Osteocyte (in vitro differentiated cells): ENCODE measurements at regions not wholly inside any gene's neighbourhood (a gene's known extent, or its start where the extent isn't known, plus 50 kb on each side); places are given as distances from the start of the nearest gene placed in this dataset.
"Not testable (repeated sequence)": the region's sequence is repeated elsewhere in the genome, so short reads cannot be mapped to it uniquely, and the experiment has no call there.

Source experiments
- DNase-seq: peaks from one replicate; pipeline ENCODE4 v3.0.0; 2021; ENCODE audit warnings: mixed read lengths; ENCODE audit not compliant: unreplicated experiment; ENCODE audit errors: extremely low spot score
- H3K27ac Mint-ChIP-seq: one replicate; pipeline ENCODE4 v1.8.0; 2021; ENCODE audit warnings: mild to moderate bottlenecking, mixed read lengths; ENCODE audit not compliant: unreplicated experiment
- H3K27me3 Mint-ChIP-seq: one replicate; pipeline ENCODE4 v1.8.0; 2021; ENCODE audit warnings: mixed read lengths; ENCODE audit not compliant: unreplicated experiment
- H3K36me3 Mint-ChIP-seq: one replicate; pipeline ENCODE4 v1.8.0; 2021; ENCODE audit warnings: mixed read lengths; ENCODE audit not compliant: unreplicated experiment
- H3K4me1 Mint-ChIP-seq: one replicate; pipeline ENCODE4 v1.8.0; 2021; ENCODE audit warnings: mixed read lengths; ENCODE audit not compliant: unreplicated experiment
- H3K4me3 Mint-ChIP-seq: one replicate; pipeline ENCODE4 v1.8.0; 2021; ENCODE audit warnings: mild to moderate bottlenecking, moderate library complexity, mixed read lengths; ENCODE audit not compliant: unreplicated experiment
- H3K9me3 Mint-ChIP-seq: one replicate; pipeline ENCODE4 v1.8.0; 2021; ENCODE audit warnings: mixed read lengths; ENCODE audit not compliant: unreplicated experiment
- CTCF ChIP-seq: fragments of 200-600 bp; sonication (generic); IDR thresholded peaks from 2 replicates; pipeline ENCODE4 v1.5.0; 2021; ENCODE audit warnings: antibody characterized with exemption, mild to moderate bottlenecking, moderate library complexity

GRCh38 chr1:102531036-102531435, 534.3 kb upstream of the OLFM3 start:
- Mint-ChIP-seq H3K4me3 (no peak overlapping the region), H3K4me1 (no peaks in the 10 kb centered on the region), H3K27me3 (peaks cover 10% of the 10 kb centered on the region), H3K9me3 (no peaks in the 10 kb centered on the region), H3K27ac (no peak overlapping the region), H3K36me3 (no peaks in the 10 kb centered on the region)
- TF ChIP-seq CTCF: no peak
- no peak for DNase-seq

- no peaks in the 10 kb centered on the region for H3K4me1 Mint-ChIP-seq
- H3K4me3 Mint-ChIP-seq: no peak overlapping the region
- DNase-seq: no peak
- H3K36me3 Mint-ChIP-seq: no peaks in the 10 kb centered on the region
- H3K9me3 Mint-ChIP-seq: no peaks in the 10 kb centered on the region
- TF ChIP-seq CTCF: no peak
- H3K27ac Mint-ChIP-seq: no peak overlapping the region
- H3K27me3 Mint-ChIP-seq: peaks cover 14% of the 10 kb centered on the region
Observed at GRCh38 chr1:102529446-102529845, 532.7 kb upstream of the OLFM3 start.

- no peak for TF ChIP-seq CTCF
- H3K27me3 Mint-ChIP-seq: no peaks in the 10 kb centered on the region
- peaks cover 9% of the 10 kb centered on the region for H3K9me3 Mint-ChIP-seq
- H3K36me3 Mint-ChIP-seq: no peaks in the 10 kb centered on the region
- no peak overlapping the region for H3K27ac Mint-ChIP-seq
- H3K4me1 Mint-ChIP-seq: no peaks in the 10 kb centered on the region
- H3K4me3 Mint-ChIP-seq: no peak overlapping the region
- DNase-seq: no peak
Observed at GRCh38 chr1:102500758-102501157, 504.0 kb upstream of the OLFM3 start.

DNA sequence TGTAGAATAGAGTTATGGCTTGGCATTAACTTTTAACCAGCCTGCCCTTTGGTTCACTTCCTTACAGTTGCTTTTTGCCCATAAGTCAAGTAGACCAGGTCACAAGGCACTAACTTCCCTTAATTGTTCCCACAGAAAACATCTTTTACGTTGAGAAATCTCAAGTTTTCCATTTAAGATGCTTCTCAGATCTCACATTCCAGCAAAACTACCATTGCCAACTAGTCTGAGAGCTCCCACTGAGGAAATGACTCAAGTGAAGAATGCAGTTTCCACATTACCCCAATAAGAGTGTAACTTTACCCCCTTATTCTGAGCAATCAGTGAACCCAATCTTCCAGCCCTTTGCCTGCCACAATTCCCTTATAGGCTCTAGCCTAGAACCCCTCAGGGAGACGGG, 502.2 kb upstream of the OLFM3 start:
- no peaks in the 10 kb centered on the region for H3K36me3 Mint-ChIP-seq
- no peak overlapping the region for H3K4me3 Mint-ChIP-seq
- no peak overlapping the region for H3K27ac Mint-ChIP-seq
- no peaks in the 10 kb centered on the region for H3K4me1 Mint-ChIP-seq
- no peaks in the 10 kb centered on the region for H3K27me3 Mint-ChIP-seq
- TF ChIP-seq CTCF: no peak
- H3K9me3 Mint-ChIP-seq: peaks cover 13% of the 10 kb centered on the region
- DNase-seq: no peak

DNA sequence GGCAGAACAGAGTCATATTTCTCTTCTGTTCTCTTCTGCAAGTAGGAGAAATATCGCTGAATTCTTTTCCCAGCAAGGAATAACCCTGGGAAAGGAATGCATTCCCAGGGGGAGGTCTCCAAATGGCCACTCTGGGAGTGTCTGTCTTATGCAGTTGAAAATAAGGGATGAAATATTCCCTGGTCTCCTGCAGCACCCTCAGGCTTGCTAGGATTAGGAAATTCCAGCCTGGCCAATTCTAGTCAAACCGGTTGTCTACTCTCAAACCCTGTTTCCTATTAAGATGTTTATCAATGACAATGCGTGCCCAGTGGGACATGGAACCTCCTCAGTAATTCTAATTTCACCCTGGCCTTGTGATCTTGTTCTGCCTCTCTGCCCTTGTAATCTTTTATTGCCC, 501.1 kb upstream of the OLFM3 start:
- H3K36me3 Mint-ChIP-seq, H3K27ac Mint-ChIP-seq, H3K4me3 Mint-ChIP-seq, H3K27me3 Mint-ChIP-seq, H3K4me1 Mint-ChIP-seq, DNase-seq: not testable (repeated sequence)
- H3K9me3 Mint-ChIP-seq: peaks cover 13% of the 10 kb centered on the region

DNA sequence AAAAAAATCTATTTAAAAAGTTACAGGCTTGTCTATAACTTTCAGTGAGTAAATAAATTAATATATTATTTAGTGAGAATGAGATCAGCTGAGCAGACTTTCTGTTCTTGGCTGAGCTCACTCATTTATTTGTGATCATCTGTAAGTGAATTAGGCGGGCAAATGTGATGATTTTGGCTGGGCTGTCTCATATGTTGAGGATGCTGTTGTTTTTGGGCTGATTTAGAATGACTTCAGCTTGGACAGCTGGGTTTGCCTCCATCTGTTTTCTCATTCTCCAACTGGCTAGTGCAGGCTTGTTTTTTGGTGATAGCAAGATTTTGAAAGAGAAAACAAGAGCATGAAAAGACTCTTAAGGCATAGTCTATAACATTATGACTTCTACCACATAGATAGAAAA, 475.8 kb upstream of the OLFM3 start:
- Mint-ChIP-seq H3K27ac (no peak overlapping the region), H3K4me3 (no peak overlapping the region), H3K9me3 (no peaks in the 10 kb centered on the region), H3K4me1 (no peaks in the 10 kb centered on the region), H3K36me3 (no peaks in the 10 kb centered on the region), H3K27me3 (peaks cover 22% of the 10 kb centered on the region)
- no peak for TF ChIP-seq CTCF
- DNase-seq: no peak
